Vagina (tissue), 2 donors: ENCODE measurements at regions not wholly inside any gene's neighbourhood (a gene's known extent, or its start where the extent isn't known, plus 50 kb on each side); places are given as distances from the start of the nearest gene placed in this dataset.

Experiments
- DNase-seq, 2 donors: peaks; one replicate each; pipeline ENCODE4 v3.0.0-alpha.2; 2017; ENCODE audit errors: extremely low spot score in 2 of 2
- H3K27ac ChIP-seq: fragments of 200-600 bp; sonication (generic); one replicate; pipeline ENCODE4 v1.5.1; 2019
- H3K27me3 ChIP-seq: fragments of 200-600 bp; sonication (generic); one replicate; pipeline ENCODE4 v1.5.1; 2019
- H3K36me3 ChIP-seq, 2 donors: fragments of 200-600 bp; sonication (generic); one replicate each; pipeline ENCODE4 v1.5.1; 2017 to 2019
- H3K4me1 ChIP-seq: fragments of 200-600 bp; sonication (generic); one replicate; pipeline ENCODE4 v1.5.1; 2019
- H3K4me3 ChIP-seq, 2 donors: fragments of 200-600 bp; sonication (generic); 1 replicate in 1 of 2; 2 replicates in 1 of 2; pipeline ENCODE4 v1.5.1; 2016 to 2019
- H3K9me3 ChIP-seq: fragments of 200-600 bp; sonication (generic); one replicate; pipeline ENCODE4 v1.5.1; 2019
- CTCF ChIP-seq, 3 experiments: fragments of 450-650 bp in 2 of 3; fragments of 200-600 bp in 1 of 3; sonication (generic) in 1 of 3; IDR thresholded peaks; one replicate each; pipeline ENCODE4 v1.5.1; 2017 to 2019; ENCODE audit warnings: antibody characterized with exemption in 3 of 3, mild to moderate bottlenecking in 2 of 3, moderate library complexity in 2 of 3
- POLR2A ChIP-seq, 2 donors: fragments of 450-650 bp; IDR thresholded peaks; one replicate each; pipeline ENCODE4 v1.6.1; 2017; ENCODE audit warnings: antibody characterized with exemption in 2 of 2, mild to moderate bottlenecking in 2 of 2, moderate library complexity in 2 of 2
- POLR2AphosphoS5 ChIP-seq, 2 donors: sonication (generic); formaldehyde crosslinking; IDR thresholded peaks; one replicate each; pipeline ENCODE4 v1.9.0; 2017; ENCODE audit warnings: antibody characterized with exemption in 2 of 2, mild to moderate bottlenecking in 2 of 2, low read depth in 1 of 2; ENCODE audit not compliant: insufficient read depth in 1 of 2
- intact Hi-C: fragments of 100-400 bp; cut with DNase I; formaldehyde crosslinking; loops from one replicate; pipeline ENCODE4 v1.15.1; 2023

- DNase-seq = no peak
- no peaks in the 10 kb centered on the region for H3K9me3 ChIP-seq
- H3K27me3 ChIP-seq = no peaks in the 10 kb centered on the region
- peaks cover 15% of the 10 kb centered on the region for H3K4me1 ChIP-seq
- intact Hi-C loops = no loop called here
- H3K36me3 ChIP-seq = no peaks in the 10 kb centered on the region
- H3K4me3 ChIP-seq = no peak overlapping the region
- H3K27ac ChIP-seq = no peak overlapping the region
- TF ChIP-seq CTCF (IDR thresholded peaks at IDR 0.05) = no peak
- TF ChIP-seq POLR2AphosphoS5 (IDR thresholded peaks at IDR 0.05; ENCODE audit: insufficient read depth in 1 of 2, low read depth in 1 of 2) = no peak
- no peak for TF ChIP-seq POLR2A (IDR thresholded peaks at IDR 0.05)
These were observed 347.9 kb downstream of the RFPL4B start for GRCh38 chr6:112695001-112695400.

GRCh38 chr6:112697265-112697664 is 350.1 kb downstream of the RFPL4B start:
- H3K4me1 ChIP-seq = no peaks in the 10 kb centered on the region
- TF ChIP-seq CTCF (IDR thresholded peaks at IDR 0.05) (no peak), POLR2A (IDR thresholded peaks at IDR 0.05) (no peak), POLR2AphosphoS5 (IDR thresholded peaks at IDR 0.05; ENCODE audit: insufficient read depth in 1 of 2, low read depth in 1 of 2) (no peak)
- intact Hi-C loops = no loop called here
- no peak for DNase-seq
- no peaks in the 10 kb centered on the region for H3K27me3 ChIP-seq
- H3K36me3 ChIP-seq = no peaks in the 10 kb centered on the region
- no peaks in the 10 kb centered on the region for H3K9me3 ChIP-seq
- H3K27ac ChIP-seq = no peak overlapping the region
- no peak overlapping the region for H3K4me3 ChIP-seq

- H3K27me3 ChIP-seq = no peaks in the 10 kb centered on the region
- no peak for TF ChIP-seq POLR2A (IDR thresholded peaks at IDR 0.05)
- TF ChIP-seq CTCF (IDR thresholded peaks at IDR 0.05) = no peak
- TF ChIP-seq POLR2AphosphoS5 (IDR thresholded peaks at IDR 0.05; ENCODE audit: insufficient read depth in 1 of 2, low read depth in 1 of 2) = no peak
These were observed 354.1 kb downstream of the RFPL4B start for GRCh38 chr6:112701201-112701600.

GRCh38 chr6:112710710-112711109 is 363.6 kb downstream of the RFPL4B start:
- H3K4me3 ChIP-seq = no peak overlapping the region
- TF ChIP-seq POLR2AphosphoS5 (IDR thresholded peaks at IDR 0.05; ENCODE audit: insufficient read depth in 1 of 2, low read depth in 1 of 2) = no peak
- TF ChIP-seq POLR2A (IDR thresholded peaks at IDR 0.05) = no peak
- TF ChIP-seq CTCF (IDR thresholded peaks at IDR 0.05) = no peak
- intact Hi-C loops = no loop called here
- no peaks in the 10 kb centered on the region for H3K9me3 ChIP-seq
- H3K36me3 ChIP-seq = no peaks in the 10 kb centered on the region
- no peaks in the 10 kb centered on the region for H3K4me1 ChIP-seq
- DNase-seq = no peak
- no peak overlapping the region for H3K27ac ChIP-seq
- no peaks in the 10 kb centered on the region for H3K27me3 ChIP-seq

More at GRCh38 chr6:112701201-112701600, 354.1 kb downstream of the RFPL4B start:
- Histone ChIP-seq H3K4me3 (no peak overlapping the region), H3K36me3 (no peaks in the 10 kb centered on the region), H3K9me3 (no peaks in the 10 kb centered on the region), H3K27ac (no peak overlapping the region), H3K4me1 (no peaks in the 10 kb centered on the region)
- intact Hi-C loops = no loop called here
- DNase-seq = no peak

- H3K4me3 ChIP-seq = no peak overlapping the region
- H3K36me3 ChIP-seq = no peaks in the 10 kb centered on the region
- no peaks in the 10 kb centered on the region for H3K27me3 ChIP-seq
- intact Hi-C loops = no loop called here
- no peak overlapping the region for H3K27ac ChIP-seq
- no peak for TF ChIP-seq POLR2A (IDR thresholded peaks at IDR 0.05)
- no peak for TF ChIP-seq POLR2AphosphoS5 (IDR thresholded peaks at IDR 0.05; ENCODE audit: insufficient read depth in 1 of 2, low read depth in 1 of 2)
- TF ChIP-seq CTCF (IDR thresholded peaks at IDR 0.05) = no peak
- H3K4me1 ChIP-seq = no peaks in the 10 kb centered on the region
- DNase-seq = no peak
- H3K9me3 ChIP-seq = no peaks in the 10 kb centered on the region
These were observed 366.3 kb downstream of the RFPL4B start for GRCh38 chr6:112713402-112713801.
